ENCODE measurements at regions not wholly inside any gene's neighbourhood (a gene's known extent, or its start where the extent isn't known, plus 50 kb on each side); places are given as distances from the start of the nearest gene placed in this dataset.

GRCh38 chr18:67876871-67877270 lies 360.4 kb upstream of the DSEL start:
- TF ChIP-seq EP300 (IDR thresholded peaks at IDR 0.05) = no peak
- TF ChIP-seq, protein P1, sequence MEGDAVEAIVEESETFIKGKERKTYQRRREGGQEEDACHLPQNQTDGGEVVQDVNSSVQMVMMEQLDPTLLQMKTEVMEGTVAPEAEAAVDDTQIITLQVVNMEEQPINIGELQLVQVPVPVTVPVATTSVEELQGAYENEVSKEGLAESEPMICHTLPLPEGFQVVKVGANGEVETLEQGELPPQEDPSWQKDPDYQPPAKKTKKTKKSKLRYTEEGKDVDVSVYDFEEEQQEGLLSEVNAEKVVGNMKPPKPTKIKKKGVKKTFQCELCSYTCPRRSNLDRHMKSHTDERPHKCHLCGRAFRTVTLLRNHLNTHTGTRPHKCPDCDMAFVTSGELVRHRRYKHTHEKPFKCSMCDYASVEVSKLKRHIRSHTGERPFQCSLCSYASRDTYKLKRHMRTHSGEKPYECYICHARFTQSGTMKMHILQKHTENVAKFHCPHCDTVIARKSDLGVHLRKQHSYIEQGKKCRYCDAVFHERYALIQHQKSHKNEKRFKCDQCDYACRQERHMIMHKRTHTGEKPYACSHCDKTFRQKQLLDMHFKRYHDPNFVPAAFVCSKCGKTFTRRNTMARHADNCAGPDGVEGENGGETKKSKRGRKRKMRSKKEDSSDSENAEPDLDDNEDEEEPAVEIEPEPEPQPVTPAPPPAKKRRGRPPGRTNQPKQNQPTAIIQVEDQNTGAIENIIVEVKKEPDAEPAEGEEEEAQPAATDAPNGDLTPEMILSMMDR (IDR thresholded peaks at IDR 0.05) = no peak
